H9 (cell line): ENCODE measurements at regions not wholly inside any gene's neighbourhood (a gene's known extent, or its start where the extent isn't known, plus 50 kb on each side); places are given as distances from the start of the nearest gene placed in this dataset.

Source experiments
- DNase-seq: peaks from one replicate; pipeline ENCODE4 v3.0.0-alpha.2; 2017
- H2AFZ ChIP-seq: one replicate; pipeline ENCODE4 v1.6.1; 2013; ENCODE audit warnings: mild to moderate bottlenecking, low read length, control low read depth, moderate library complexity
- H2AK5ac ChIP-seq: 2 replicates; pipeline ENCODE4 v1.6.1; 2013; ENCODE audit warnings: low read length, control low read depth, mixed read lengths; ENCODE audit not compliant: insufficient read length
- H2BK120ac ChIP-seq: one replicate; pipeline ENCODE4 v1.6.1; 2013; ENCODE audit warnings: low read depth, mild to moderate bottlenecking, low read length, control low read depth, inconsistent platforms; ENCODE audit not compliant: poor library complexity, severe bottlenecking
- H2BK12ac ChIP-seq: 2 replicates; pipeline ENCODE4 v1.6.1; 2013; ENCODE audit warnings: low read length, control low read depth, mixed read lengths, low read depth; ENCODE audit not compliant: insufficient read length
- H2BK15ac ChIP-seq: 2 replicates; pipeline ENCODE4 v1.6.1; 2013; ENCODE audit warnings: low read depth, low read length, control low read depth
- H2BK20ac ChIP-seq: one replicate; pipeline ENCODE4 v1.6.1; 2013; ENCODE audit warnings: low read depth, mild to moderate bottlenecking, low read length, control low read depth, inconsistent platforms; ENCODE audit not compliant: poor library complexity, severe bottlenecking
- H2BK5ac ChIP-seq: 2 replicates; pipeline ENCODE4 v1.6.1; 2013; ENCODE audit warnings: low read length, control low read depth, mixed read lengths; ENCODE audit not compliant: insufficient read length
- H3K14ac ChIP-seq: 2 replicates; pipeline ENCODE4 v1.6.1; 2013; ENCODE audit warnings: low read length, control low read depth; ENCODE audit not compliant: insufficient read depth
- H3K18ac ChIP-seq: 2 replicates; pipeline ENCODE4 v1.6.1; 2013; ENCODE audit warnings: low read depth, mild to moderate bottlenecking, mixed read lengths, low read length, control low read depth; ENCODE audit not compliant: insufficient read length
- H3K23ac ChIP-seq: 2 replicates; pipeline ENCODE4 v1.6.1; 2013; ENCODE audit warnings: low read length, control low read depth, mixed read lengths, low read depth; ENCODE audit not compliant: insufficient read length
- H3K23me2 ChIP-seq: 2 replicates; pipeline ENCODE4 v1.6.1; 2013; ENCODE audit warnings: low read depth, mild to moderate bottlenecking, mixed read lengths, low read length, control low read depth; ENCODE audit not compliant: insufficient read length, poor library complexity, severe bottlenecking
- H3K27ac ChIP-seq: 2 replicates; pipeline ENCODE4 v1.5.1; 2013; ENCODE audit warnings: low read length, control low read depth, mixed read lengths, low read depth; ENCODE audit not compliant: insufficient read length
- H3K27me3 ChIP-seq: 2 replicates; pipeline ENCODE4 v1.6.1; 2013; ENCODE audit warnings: low read length, control low read depth, inconsistent platforms; ENCODE audit not compliant: insufficient read depth
- H3K4ac ChIP-seq: 2 replicates; pipeline ENCODE4 v1.6.1; 2013; ENCODE audit warnings: low read depth, mild to moderate bottlenecking, control low read depth, inconsistent platforms, low read length, moderate library complexity
- H3K4me1 ChIP-seq: 2 replicates; pipeline ENCODE4 v1.6.1; 2013; ENCODE audit warnings: low read length, control low read depth, inconsistent platforms; ENCODE audit not compliant: insufficient read depth
- H3K4me2 ChIP-seq: 2 replicates; pipeline ENCODE4 v1.6.1; 2013; ENCODE audit warnings: low read length, control low read depth, mixed read lengths; ENCODE audit not compliant: insufficient read length, insufficient read depth
- H3K56ac ChIP-seq: 2 replicates; pipeline ENCODE4 v1.6.1; 2013; ENCODE audit warnings: low read depth, mild to moderate bottlenecking, mixed read lengths, low read length, control low read depth; ENCODE audit not compliant: insufficient read length
- H3K79me1 ChIP-seq: 2 replicates; pipeline ENCODE4 v1.6.1; 2013; ENCODE audit warnings: low read depth, mild to moderate bottlenecking, moderate library complexity, low read length, control low read depth, inconsistent platforms; ENCODE audit not compliant: insufficient read depth, poor library complexity, severe bottlenecking
- H3K79me2 ChIP-seq: 2 replicates; pipeline ENCODE4 v1.6.1; 2013; ENCODE audit warnings: low read length, control low read depth, inconsistent platforms; ENCODE audit not compliant: insufficient read depth
- H3K9ac ChIP-seq: 2 replicates; pipeline ENCODE4 v1.6.1; 2013; ENCODE audit warnings: low read length, control low read depth, mixed read lengths; ENCODE audit not compliant: insufficient read length; ENCODE audit errors: extremely low read depth
- H3K9me3 ChIP-seq: one replicate; pipeline ENCODE4 v1.6.1; 2013; ENCODE audit warnings: low read depth, low read length, inconsistent platforms; ENCODE audit not compliant: control insufficient read depth
- H3T11ph ChIP-seq: one replicate; pipeline ENCODE4 v1.6.1; 2013; ENCODE audit warnings: mild to moderate bottlenecking, low read length, control low read depth, inconsistent platforms
- H4K20me1 ChIP-seq: one replicate; pipeline ENCODE4 v1.6.1; 2013; ENCODE audit not compliant: control insufficient read depth, insufficient read length, insufficient read depth
- H4K5ac ChIP-seq: 2 replicates; pipeline ENCODE4 v1.6.1; 2013; ENCODE audit warnings: low read depth, mild to moderate bottlenecking, mixed read lengths, low read length, control low read depth; ENCODE audit not compliant: insufficient read length
- H4K8ac ChIP-seq: replicated peaks from 2 replicates; pipeline ENCODE4 v1.6.1; 2013; ENCODE audit warnings: low read length, control low read depth, mixed read lengths, low read depth; ENCODE audit not compliant: insufficient read length
- H4K91ac ChIP-seq: 2 replicates; pipeline ENCODE4 v1.6.1; 2013; ENCODE audit warnings: low read depth, mild to moderate bottlenecking, moderate library complexity, mixed read lengths, low read length, control low read depth; ENCODE audit not compliant: insufficient read length
- H3K27ac Mint-ChIP-seq, 3 experiments: 2 replicates in 2 of 3; 3 replicates in 1 of 3; pipeline ENCODE4 v1.8.0; 2020 to 2021; ENCODE audit warnings: mixed read lengths in 3 of 3, mild to moderate bottlenecking in 1 of 3, moderate library complexity in 1 of 3
- H3K27me3 Mint-ChIP-seq: 2 replicates; pipeline ENCODE4 v1.8.0; 2021; ENCODE audit warnings: low read depth, mild to moderate bottlenecking, moderate library complexity, mixed read lengths
- H3K36me3 Mint-ChIP-seq, 3 experiments: 2 replicates in 2 of 3; 3 replicates in 1 of 3; pipeline ENCODE4 v1.8.0; 2020 to 2021; ENCODE audit warnings: low read depth in 3 of 3, mixed read lengths in 3 of 3; ENCODE audit not compliant: insufficient read depth in 1 of 3
- H3K4me1 Mint-ChIP-seq, 2 experiments: 2 replicates each; pipeline ENCODE4 v1.8.0; 2020; ENCODE audit warnings: mixed read lengths in 2 of 2
- H3K4me3 Mint-ChIP-seq, 2 experiments: 2 replicates in 1 of 2; 3 replicates in 1 of 2; pipeline ENCODE4 v1.8.0; 2020 to 2021; ENCODE audit warnings: mild to moderate bottlenecking in 2 of 2, mixed read lengths in 2 of 2, moderate library complexity in 1 of 2
- H3K9me3 Mint-ChIP-seq, 2 experiments: 2 replicates in 1 of 2; 3 replicates in 1 of 2; pipeline ENCODE4 v1.8.0; 2020; ENCODE audit warnings: mild to moderate bottlenecking in 2 of 2, mixed read lengths in 2 of 2, moderate library complexity in 1 of 2
- CTCF ChIP-seq: fragments of 200-600 bp; sonication (generic); conservative IDR thresholded peaks from 3 replicates; pipeline ENCODE4 v1.8.0; 2021; ENCODE audit warnings: antibody characterized with exemption, mild to moderate bottlenecking
- WGBS: extraction: QIAGEN DNeasy Blood & Tissue Kit; methylation state at CpG from one replicate; pipeline ENCODE4 v1.1.7; 2013; ENCODE audit warnings: missing lambda C conversion rate, low lambda C conversion rate, mixed read lengths; ENCODE audit not compliant: insufficient read length; ENCODE audit errors: extremely low coverage; 5-methylcytosine and 5-hydroxymethylcytosine counted together

GRCh38 chr6:93644611-93645010 lies 225.3 kb upstream of the EPHA7 start:
- H3K27ac Mint-ChIP-seq: no peak overlapping the region
- no peak overlapping the region for H3K18ac ChIP-seq
- no peaks in the 10 kb centered on the region for H3K4me1 ChIP-seq
- H4K5ac ChIP-seq: no peak overlapping the region
- H2AK5ac ChIP-seq: no peak overlapping the region
- H2BK20ac ChIP-seq: no peak overlapping the region
- no peak overlapping the region for H4K91ac ChIP-seq
- no peak overlapping the region for H3K56ac ChIP-seq
- no peaks in the 10 kb centered on the region for H3K9me3 ChIP-seq
- H3K9me3 Mint-ChIP-seq: peaks cover 0 to 2% of the 10 kb centered on the region in 2 experiments; a peak in 2 of 5 replicates
- no peak overlapping the region for H2BK5ac ChIP-seq
- no peak overlapping the region for H2BK15ac ChIP-seq
- no peak overlapping the region for H3K4me2 ChIP-seq
- no peaks in the 10 kb centered on the region for H3K27me3 Mint-ChIP-seq
- WGBS: no CpG with 5 or more reads among the region's 5 CpGs
- no peaks in the 10 kb centered on the region for H3K79me1 ChIP-seq
- no peak overlapping the region for H2AFZ ChIP-seq
- no peak overlapping the region for H3K14ac ChIP-seq
- peaks cover 0 to 4% (median 2%) of the 10 kb centered on the region in 3 experiments; a peak in 2 of 7 replicates for H3K36me3 Mint-ChIP-seq
- no peak overlapping the region for H3K4me3 Mint-ChIP-seq
- H3T11ph ChIP-seq: no peak overlapping the region
- no peaks in the 10 kb centered on the region for H4K20me1 ChIP-seq
- no peak overlapping the region for H3K4ac ChIP-seq
- no peak overlapping the region for H4K8ac ChIP-seq
- H3K23me2 ChIP-seq: no peaks in the 10 kb centered on the region
- H3K79me2 ChIP-seq: no peaks in the 10 kb centered on the region
- no peaks in the 10 kb centered on the region for H3K27me3 ChIP-seq
- no peak overlapping the region for H3K27ac ChIP-seq
- no peaks in the 10 kb centered on the region for H3K4me1 Mint-ChIP-seq
- H2BK120ac ChIP-seq: no peak overlapping the region
- no peak for DNase-seq
- no peak overlapping the region for H3K23ac ChIP-seq
- no peak overlapping the region for H3K9ac ChIP-seq
- no peak overlapping the region for H2BK12ac ChIP-seq
- no peak for TF ChIP-seq CTCF
